KBM-7 (cell line): ENCODE measurements at regions not wholly inside any gene's neighbourhood (a gene's known extent, or its start where the extent isn't known, plus 50 kb on each side); places are given as distances from the start of the nearest gene placed in this dataset.

Source experiments
- DNase-seq: peaks from one replicate; pipeline ENCODE4 v3.0.0-alpha.2; 2015
- in situ Hi-C: fragments of 300-500 bp; cut with MboI; formaldehyde crosslinking; loops from 2 replicates; pipeline ENCODE4 v1.14.3; 2020; ENCODE audit warnings: low sequenced_read_pairs, low pct_unique_long_range_greater_than_20kb, mixed read lengths

GRCh38 chr3:104805042-104805441 is 561.7 kb upstream of the ALCAM start:
- no peak for DNase-seq
- in situ Hi-C loops = no loop called here

- DNase-seq = no peak
- in situ Hi-C loops = no loop called here
Measured at GRCh38 chr3:104805508-104805907, 561.2 kb upstream of the ALCAM start.

GRCh38 chr3:104810896-104811295 is 555.8 kb upstream of the ALCAM start:
- DNase-seq = no peak
- in situ Hi-C loops = no loop called here

- DNase-seq = no peak
Measured at GRCh38 chr3:104816008-104816407, 550.7 kb upstream of the ALCAM start.

GRCh38 chr3:104816716-104817115 is 550.0 kb upstream of the ALCAM start:
- in situ Hi-C loops = no loop called here
- no peak for DNase-seq

More at GRCh38 chr3:104816008-104816407, 550.7 kb upstream of the ALCAM start:
- in situ Hi-C loops = no loop called here

GRCh38 chr3:104819333-104819732 is 547.4 kb upstream of the ALCAM start:
- in situ Hi-C loops = no loop called here
- no peak for DNase-seq

GRCh38 chr3:104820959-104821358 is 545.8 kb upstream of the ALCAM start:
- DNase-seq = no peak
- in situ Hi-C loops = no loop called here

GRCh38 chr3:104825116-104825515 is 541.6 kb upstream of the ALCAM start:
- in situ Hi-C loops = no loop called here
- no peak for DNase-seq

- no peak for DNase-seq
- in situ Hi-C loops = no loop called here
Measured at GRCh38 chr3:104831071-104831470, 535.6 kb upstream of the ALCAM start.

GRCh38 chr3:104832530-104832929 is 534.2 kb upstream of the ALCAM start:
- no peak for DNase-seq
- in situ Hi-C loops = no loop called here

- in situ Hi-C loops = no loop called here
- DNase-seq = no peak
Measured at GRCh38 chr3:104835376-104835775, 531.3 kb upstream of the ALCAM start.

GRCh38 chr3:104846270-104846669 is 520.4 kb upstream of the ALCAM start:
- in situ Hi-C loops = no loop called here
- no peak for DNase-seq

- in situ Hi-C loops = no loop called here
- DNase-seq = no peak
Measured at GRCh38 chr3:104849070-104849469, 517.6 kb upstream of the ALCAM start.

GRCh38 chr3:104854468-104854867 is 512.2 kb upstream of the ALCAM start:
- in situ Hi-C loops = no loop called here
- DNase-seq = no peak

- DNase-seq = no peak
- in situ Hi-C loops = no loop called here
Measured at GRCh38 chr3:104855702-104856101, 511.0 kb upstream of the ALCAM start.

- no peak for DNase-seq
- in situ Hi-C loops = no loop called here
Measured at GRCh38 chr3:104856741-104857140, 510.0 kb upstream of the ALCAM start.

GRCh38 chr3:104868291-104868690 is 498.4 kb upstream of the ALCAM start:
- no peak for DNase-seq
- in situ Hi-C loops = no loop called here

GRCh38 chr3:104870276-104870675 is 496.4 kb upstream of the ALCAM start:
- no peak for DNase-seq
- in situ Hi-C loops = no loop called here

GRCh38 chr3:104873331-104873730 is 493.4 kb upstream of the ALCAM start:
- in situ Hi-C loops = no loop called here
- no peak for DNase-seq

- DNase-seq = peak; percentile 11
- in situ Hi-C loops = no loop called here
Measured at GRCh38 chr3:104878395-104878794, 488.3 kb upstream of the ALCAM start.

GRCh38 chr3:104879919-104880318 is 486.8 kb upstream of the ALCAM start:
- in situ Hi-C loops = no loop called here
- DNase-seq = no peak

GRCh38 chr3:104885214-104885814 is 481.4 kb upstream of the ALCAM start:
- in situ Hi-C loops = no loop called here
- DNase-seq = no peak
